22Rv1 (cell line): ENCODE measurements at regions not wholly inside any gene's neighbourhood (a gene's known extent, or its start where the extent isn't known, plus 50 kb on each side); places are given as distances from the start of the nearest gene placed in this dataset.
"Not testable (repeated sequence)": the region's sequence is repeated elsewhere in the genome, so short reads cannot be mapped to it uniquely, and the experiment has no call there.

ENCODE experiments used
- H3K27ac ChIP-seq: fragments of 450-650 bp; 2 replicates; pipeline ENCODE4 v1.5.1; 2017
- ZFX ChIP-seq: fragments of 450-650 bp; IDR thresholded peaks from 2 replicates; pipeline ENCODE4 v1.6.1; 2017; ENCODE audit warnings: antibody characterized with exemption, borderline replicate concordance
- TF ChIP-seq, protein P1 (sequence below): fragments of 450-650 bp; IDR thresholded peaks from 2 replicates; pipeline ENCODE4 v1.5.1; 2017; ENCODE audit warnings: mild to moderate bottlenecking

GRCh38 chr18:40283560-40283959, 1671.5 kb upstream of the PIK3C3 start:
- no peak overlapping the region for H3K27ac ChIP-seq
- no peak for TF ChIP-seq ZFX

DNA sequence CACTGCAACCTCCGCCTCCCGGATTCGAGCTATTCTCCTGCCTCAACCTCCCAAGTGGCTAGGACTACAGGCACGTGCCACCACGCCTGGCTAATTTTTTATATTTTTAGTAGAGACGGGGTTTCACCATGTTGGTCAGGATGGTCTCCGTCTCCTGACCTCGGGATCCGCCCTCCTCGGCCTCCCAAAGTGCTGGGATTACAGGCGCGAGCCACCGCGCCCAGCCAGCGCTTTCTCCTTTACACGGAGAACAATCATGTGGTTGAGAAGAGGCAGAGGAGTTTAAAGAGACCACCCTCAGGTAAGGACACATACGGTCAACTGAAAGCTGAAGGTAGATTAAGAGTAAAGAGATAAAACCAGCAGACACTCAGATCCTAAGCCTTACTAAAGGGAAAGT, 1673.7 kb upstream of the PIK3C3 start:
- not testable (repeated sequence) for H3K27ac ChIP-seq

GRCh38 chr18:40274618-40275196, 1680.3 kb upstream of the PIK3C3 start:
- TF ChIP-seq, protein P1, sequence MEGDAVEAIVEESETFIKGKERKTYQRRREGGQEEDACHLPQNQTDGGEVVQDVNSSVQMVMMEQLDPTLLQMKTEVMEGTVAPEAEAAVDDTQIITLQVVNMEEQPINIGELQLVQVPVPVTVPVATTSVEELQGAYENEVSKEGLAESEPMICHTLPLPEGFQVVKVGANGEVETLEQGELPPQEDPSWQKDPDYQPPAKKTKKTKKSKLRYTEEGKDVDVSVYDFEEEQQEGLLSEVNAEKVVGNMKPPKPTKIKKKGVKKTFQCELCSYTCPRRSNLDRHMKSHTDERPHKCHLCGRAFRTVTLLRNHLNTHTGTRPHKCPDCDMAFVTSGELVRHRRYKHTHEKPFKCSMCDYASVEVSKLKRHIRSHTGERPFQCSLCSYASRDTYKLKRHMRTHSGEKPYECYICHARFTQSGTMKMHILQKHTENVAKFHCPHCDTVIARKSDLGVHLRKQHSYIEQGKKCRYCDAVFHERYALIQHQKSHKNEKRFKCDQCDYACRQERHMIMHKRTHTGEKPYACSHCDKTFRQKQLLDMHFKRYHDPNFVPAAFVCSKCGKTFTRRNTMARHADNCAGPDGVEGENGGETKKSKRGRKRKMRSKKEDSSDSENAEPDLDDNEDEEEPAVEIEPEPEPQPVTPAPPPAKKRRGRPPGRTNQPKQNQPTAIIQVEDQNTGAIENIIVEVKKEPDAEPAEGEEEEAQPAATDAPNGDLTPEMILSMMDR = no peak
- no peak for TF ChIP-seq ZFX
- H3K27ac ChIP-seq = no peak overlapping the region

GRCh38 chr18:40272630-40273231, 1682.3 kb upstream of the PIK3C3 start:
- TF ChIP-seq ZFX = no peak
- TF ChIP-seq, protein P1 = no peak
- no peak overlapping the region for H3K27ac ChIP-seq

DNA sequence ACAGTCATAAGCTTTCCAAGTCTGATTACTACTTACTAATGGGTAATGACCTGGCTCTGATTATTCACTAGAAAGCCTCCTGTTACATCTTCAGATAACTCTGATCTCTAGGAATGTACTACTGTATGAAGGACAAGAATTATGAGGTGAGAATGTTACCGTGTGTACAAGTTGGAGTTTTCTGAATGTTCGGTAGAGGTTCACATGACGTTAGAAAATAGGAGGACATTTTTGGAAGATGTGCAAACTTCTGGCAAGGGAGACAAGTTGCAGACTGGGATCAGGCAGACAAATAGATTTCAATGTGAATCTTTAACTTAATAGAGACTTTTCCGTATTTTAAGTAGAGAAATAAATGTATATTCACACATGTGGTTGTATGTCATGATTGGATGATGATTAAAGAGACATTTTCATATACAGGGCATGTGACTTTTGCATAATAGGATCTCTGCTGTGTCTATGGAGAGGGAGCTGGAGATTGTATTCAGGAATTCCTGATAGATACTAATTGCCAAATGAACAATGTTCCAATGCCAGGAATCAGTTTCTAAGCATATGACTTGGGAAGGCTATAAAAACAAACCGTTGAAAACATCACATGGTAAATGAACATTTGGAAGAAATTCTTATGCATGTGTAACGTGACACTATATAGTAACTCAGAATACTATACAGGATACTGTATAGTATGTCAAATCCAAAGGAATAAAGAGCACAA, 1695.8 kb upstream of the PIK3C3 start:
- TF ChIP-seq, protein P1 = no peak
- no peak for TF ChIP-seq ZFX
- H3K27ac ChIP-seq = no peak overlapping the region

GRCh38 chr18:40258311-40258710, 1696.7 kb upstream of the PIK3C3 start:
- no peak overlapping the region for H3K27ac ChIP-seq

DNA sequence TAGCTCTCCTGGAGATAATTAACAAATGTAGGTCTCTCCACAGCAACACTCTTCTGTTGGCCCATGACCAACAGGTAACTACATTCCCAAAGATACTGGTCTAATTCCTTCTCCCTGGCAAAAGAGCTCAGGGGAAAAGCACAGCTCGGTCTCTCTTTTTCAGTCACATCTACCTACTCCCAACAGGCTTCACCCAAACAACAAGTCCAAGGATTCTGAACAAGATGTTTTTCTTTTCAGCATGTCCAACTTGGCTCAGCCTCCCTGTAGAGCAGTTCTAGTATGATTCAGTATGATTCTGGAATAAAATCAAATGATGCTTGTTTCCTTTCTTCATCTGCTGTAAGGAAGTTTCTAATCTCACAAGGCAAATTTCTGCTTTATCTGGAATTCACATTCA, 1704.8 kb upstream of the PIK3C3 start:
- TF ChIP-seq, protein P1 = no peak
- no peak for TF ChIP-seq ZFX
- no peak overlapping the region for H3K27ac ChIP-seq

More at GRCh38 chr18:40258311-40258710, 1696.7 kb upstream of the PIK3C3 start:
- TF ChIP-seq ZFX = no peak
- TF ChIP-seq, protein P1 = no peak

DNA sequence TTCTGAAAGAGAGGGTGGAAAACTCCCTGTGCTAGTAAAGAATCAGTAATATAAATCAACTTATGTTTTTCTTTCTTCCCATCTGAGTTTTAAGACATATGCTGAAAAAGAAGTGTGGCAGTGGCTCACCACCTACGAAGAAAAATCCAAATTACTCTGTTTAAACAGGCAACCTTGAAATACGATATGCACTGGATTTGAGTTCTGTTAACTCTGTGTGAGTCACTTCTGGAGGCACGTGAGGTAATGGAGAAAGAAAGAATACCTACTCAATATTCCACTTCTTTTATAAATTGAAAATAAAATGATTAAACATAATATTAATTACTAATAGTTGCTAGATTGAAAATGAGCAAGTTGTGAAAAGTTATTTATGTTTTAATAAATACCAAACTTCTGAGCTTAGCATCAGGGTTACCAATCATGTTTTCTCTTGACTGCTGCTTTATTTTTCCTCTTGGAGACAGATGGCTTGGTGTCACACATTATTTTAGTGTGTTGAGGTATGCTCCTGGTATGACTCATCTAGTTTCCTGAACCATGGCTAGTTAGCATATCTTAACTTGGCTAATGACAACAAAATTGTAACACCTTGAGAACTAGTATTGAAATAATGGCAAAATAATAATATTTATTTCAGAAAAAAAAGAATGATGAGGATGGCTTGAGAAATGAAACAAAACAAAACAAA, 1705.5 kb upstream of the PIK3C3 start:
- TF ChIP-seq, protein P1 = no peak
- no peak for TF ChIP-seq ZFX
- H3K27ac ChIP-seq = no peak overlapping the region

DNA sequence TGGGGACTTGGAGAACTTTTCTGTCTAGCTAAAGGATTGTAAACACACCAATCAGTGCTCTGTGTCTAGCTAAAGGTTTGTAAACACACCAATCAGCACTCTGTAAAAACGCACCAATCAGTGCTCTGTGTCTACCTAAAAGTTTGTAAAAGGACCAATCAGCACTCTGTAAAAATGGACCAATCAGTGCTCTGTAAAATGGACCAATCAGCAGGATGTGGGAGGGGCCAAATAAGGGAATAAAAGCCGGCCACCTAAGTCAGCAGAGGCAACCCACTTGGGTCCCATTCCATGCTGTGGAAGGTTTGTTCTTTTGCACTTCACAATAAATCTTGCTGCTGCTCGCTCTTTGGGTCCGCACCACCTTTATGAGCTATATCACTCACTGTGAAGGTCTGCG, 1709.4 kb upstream of the PIK3C3 start:
- H3K27ac ChIP-seq = not testable (repeated sequence)
